ENCODE measurements at regions not wholly inside any gene's neighbourhood (a gene's known extent, or its start where the extent isn't known, plus 50 kb on each side); places are given as distances from the start of the nearest gene placed in this dataset.

DNA sequence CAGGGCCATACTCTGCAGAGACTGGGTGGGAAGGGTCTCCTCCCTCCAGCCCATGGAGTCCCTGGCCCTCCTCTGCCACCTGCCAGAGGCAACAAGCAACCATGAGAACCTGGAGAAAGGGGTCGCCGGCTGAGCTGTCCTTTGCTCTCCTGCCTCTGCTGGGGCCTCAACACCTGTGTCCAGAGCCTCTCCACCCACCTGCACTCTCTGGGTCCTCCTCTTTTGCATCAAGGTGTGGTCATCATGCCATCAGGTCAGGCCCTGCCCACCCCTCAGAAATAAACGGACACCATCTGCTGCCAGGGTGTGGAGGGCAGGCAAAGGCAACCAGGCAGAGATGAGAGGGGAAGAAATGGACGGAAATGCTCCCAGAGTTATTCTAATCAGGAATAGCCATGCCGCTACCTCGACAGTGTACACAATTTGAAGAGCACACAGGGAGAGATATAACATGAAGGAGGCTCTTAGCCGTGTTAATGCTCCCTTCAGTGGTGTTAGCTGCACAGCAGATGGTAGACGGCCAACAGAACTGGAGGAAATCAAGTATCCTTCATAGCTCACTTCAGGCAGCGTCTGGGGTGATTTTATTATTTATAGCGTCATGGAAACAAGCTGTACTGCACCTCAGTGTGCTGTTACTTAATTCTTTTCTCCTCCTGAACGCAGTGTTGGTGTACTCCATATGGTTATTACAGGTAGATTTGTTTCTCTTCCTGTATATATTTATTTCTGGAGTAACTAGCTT lies 247.9 kb downstream of the TSN start:
- no peaks in the 10 kb centered on the region for H3K36me3 ChIP-seq (ENCODE audit: control insufficient read depth in 2 of 2, insufficient read depth in 2 of 2, low read length in 1 of 2)
- no peaks in the 10 kb centered on the region for H3K27me3 ChIP-seq (ENCODE audit: control insufficient read depth in 2 of 2, insufficient read depth in 1 of 2, low read length in 1 of 2)
- no peak overlapping the region for H3K4me3 ChIP-seq (ENCODE audit: low read length in 2 of 2)
- peaks cover 8 to 40% of the 10 kb centered on the region in 2 donors for H3K4me1 ChIP-seq (ENCODE audit: control insufficient read depth in 2 of 2, insufficient read depth in 2 of 2, low read length in 2 of 2)
- H3K27ac ChIP-seq (ENCODE audit: low read depth in 1 of 2, low read length in 1 of 2): no peak overlapping the region
- 95% methylated on average over 11 of the region's 11 CpGs for WGBS
- no peak for DNase-seq (ENCODE audit: low read depth in 6 of 9, low spot score in 9 of 9)
- H3K9me3 ChIP-seq (ENCODE audit: control insufficient read depth in 2 of 2, insufficient read depth in 1 of 2, low read length in 1 of 2): no peaks in the 10 kb centered on the region

DNA sequence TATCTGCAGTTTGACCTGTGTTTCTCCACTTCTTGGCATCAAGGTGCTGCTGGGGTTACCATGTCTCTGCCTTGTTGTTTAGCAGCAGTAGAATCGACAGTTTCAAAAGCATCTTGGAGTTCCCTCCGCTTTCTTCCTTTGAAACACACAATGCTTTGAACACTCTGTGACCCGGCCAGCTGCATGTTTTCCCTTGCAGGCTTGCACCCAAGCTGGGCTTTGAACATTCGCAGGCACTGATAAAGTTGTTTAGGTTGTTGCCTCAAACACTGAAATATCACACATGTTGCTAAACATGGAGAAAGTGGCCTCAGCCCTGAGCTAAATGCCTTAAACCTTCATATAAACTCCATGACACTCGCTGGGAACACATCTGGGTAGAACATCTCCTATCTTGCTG lies 251.7 kb downstream of the TSN start:
- peak in 1 of 9 donors; percentile 53 for DNase-seq (ENCODE audit: low read depth in 6 of 9, low spot score in 9 of 9)
- WGBS: 34% methylated on average over 5 of the region's 5 CpGs
- Histone ChIP-seq H3K9me3 (ENCODE audit: control insufficient read depth in 2 of 2, insufficient read depth in 1 of 2, low read length in 1 of 2) (no peaks in the 10 kb centered on the region), H3K4me3 (ENCODE audit: low read length in 2 of 2) (no peak overlapping the region), H3K27me3 (ENCODE audit: control insufficient read depth in 2 of 2, insufficient read depth in 1 of 2, low read length in 1 of 2) (no peaks in the 10 kb centered on the region), H3K36me3 (ENCODE audit: control insufficient read depth in 2 of 2, insufficient read depth in 2 of 2, low read length in 1 of 2) (no peaks in the 10 kb centered on the region), H3K27ac (ENCODE audit: low read depth in 1 of 2, low read length in 1 of 2) (peak overlapping the region in 1 of 2 donors; percentile 45), H3K4me1 (ENCODE audit: control insufficient read depth in 2 of 2, insufficient read depth in 2 of 2, low read length in 2 of 2) (peaks cover 5 to 33% of the 10 kb centered on the region in 2 donors)

DNA sequence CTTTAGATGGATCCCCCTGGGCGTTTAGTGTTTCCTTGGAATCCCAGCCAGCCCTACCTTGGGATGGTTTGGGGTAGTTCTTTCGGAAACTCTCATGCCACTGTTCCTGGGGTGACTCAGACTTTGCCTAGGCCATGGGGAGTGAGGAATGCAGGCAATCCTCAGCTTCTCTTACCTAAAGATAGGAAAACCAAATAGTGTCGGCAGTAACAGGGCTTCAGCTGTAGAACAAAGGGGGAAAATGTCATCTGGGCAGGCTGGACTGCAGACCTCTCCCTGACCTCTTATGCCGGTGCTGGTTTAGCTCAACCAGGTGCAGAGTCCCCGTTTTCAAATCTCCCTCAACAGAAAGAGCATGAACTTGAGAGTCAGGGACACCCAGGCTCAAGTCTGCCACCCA lies 252.1 kb downstream of the TSN start:
- Histone ChIP-seq H3K36me3 (ENCODE audit: control insufficient read depth in 2 of 2, insufficient read depth in 2 of 2, low read length in 1 of 2) (no peaks in the 10 kb centered on the region), H3K27me3 (ENCODE audit: control insufficient read depth in 2 of 2, insufficient read depth in 1 of 2, low read length in 1 of 2) (no peaks in the 10 kb centered on the region), H3K4me3 (ENCODE audit: low read length in 2 of 2) (no peak overlapping the region), H3K9me3 (ENCODE audit: control insufficient read depth in 2 of 2, insufficient read depth in 1 of 2, low read length in 1 of 2) (no peaks in the 10 kb centered on the region), H3K4me1 (ENCODE audit: control insufficient read depth in 2 of 2, insufficient read depth in 2 of 2, low read length in 2 of 2) (peaks cover 5 to 33% of the 10 kb centered on the region in 2 donors), H3K27ac (ENCODE audit: low read depth in 1 of 2, low read length in 1 of 2) (peak overlapping the region in 1 of 2 donors; percentile 45)
- DNase-seq (ENCODE audit: low read depth in 6 of 9, low spot score in 9 of 9): no peak
- 91% methylated on average over 5 of the region's 5 CpGs for WGBS

DNA sequence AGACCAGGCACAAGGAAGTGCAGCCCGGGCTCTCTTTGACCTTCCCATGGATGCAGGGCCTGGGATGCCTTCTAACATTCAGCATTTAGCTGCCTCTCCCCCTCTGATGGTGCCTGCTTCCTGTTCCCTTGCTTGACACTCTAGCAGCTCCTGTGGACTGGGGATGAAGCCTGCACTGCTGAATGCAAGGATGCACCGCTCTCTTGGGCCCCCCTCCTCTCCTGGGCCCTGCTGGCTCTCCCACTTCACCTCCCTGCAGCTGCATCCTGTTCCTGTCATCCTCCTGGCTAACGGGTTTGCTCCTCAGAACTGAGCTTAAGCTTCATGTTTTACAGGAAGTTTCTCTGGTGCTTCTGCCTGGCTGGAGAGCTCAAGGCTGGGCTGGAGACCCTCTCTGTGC lies 254.1 kb downstream of the TSN start:
- no peak overlapping the region for H3K27ac ChIP-seq (ENCODE audit: low read depth in 1 of 2, low read length in 1 of 2)
- no peaks in the 10 kb centered on the region for H3K9me3 ChIP-seq (ENCODE audit: control insufficient read depth in 2 of 2, insufficient read depth in 1 of 2, low read length in 1 of 2)
- H3K4me3 ChIP-seq (ENCODE audit: low read length in 2 of 2): no peak overlapping the region
- no peaks in the 10 kb centered on the region for H3K27me3 ChIP-seq (ENCODE audit: control insufficient read depth in 2 of 2, insufficient read depth in 1 of 2, low read length in 1 of 2)
- DNase-seq (ENCODE audit: low read depth in 6 of 9, low spot score in 9 of 9): no peak
- H3K36me3 ChIP-seq (ENCODE audit: control insufficient read depth in 2 of 2, insufficient read depth in 2 of 2, low read length in 1 of 2): no peaks in the 10 kb centered on the region
- peaks cover 5 to 33% of the 10 kb centered on the region in 2 donors for H3K4me1 ChIP-seq (ENCODE audit: control insufficient read depth in 2 of 2, insufficient read depth in 2 of 2, low read length in 2 of 2)
- 34% methylated on average over 3 of the region's 3 CpGs for WGBS

DNA sequence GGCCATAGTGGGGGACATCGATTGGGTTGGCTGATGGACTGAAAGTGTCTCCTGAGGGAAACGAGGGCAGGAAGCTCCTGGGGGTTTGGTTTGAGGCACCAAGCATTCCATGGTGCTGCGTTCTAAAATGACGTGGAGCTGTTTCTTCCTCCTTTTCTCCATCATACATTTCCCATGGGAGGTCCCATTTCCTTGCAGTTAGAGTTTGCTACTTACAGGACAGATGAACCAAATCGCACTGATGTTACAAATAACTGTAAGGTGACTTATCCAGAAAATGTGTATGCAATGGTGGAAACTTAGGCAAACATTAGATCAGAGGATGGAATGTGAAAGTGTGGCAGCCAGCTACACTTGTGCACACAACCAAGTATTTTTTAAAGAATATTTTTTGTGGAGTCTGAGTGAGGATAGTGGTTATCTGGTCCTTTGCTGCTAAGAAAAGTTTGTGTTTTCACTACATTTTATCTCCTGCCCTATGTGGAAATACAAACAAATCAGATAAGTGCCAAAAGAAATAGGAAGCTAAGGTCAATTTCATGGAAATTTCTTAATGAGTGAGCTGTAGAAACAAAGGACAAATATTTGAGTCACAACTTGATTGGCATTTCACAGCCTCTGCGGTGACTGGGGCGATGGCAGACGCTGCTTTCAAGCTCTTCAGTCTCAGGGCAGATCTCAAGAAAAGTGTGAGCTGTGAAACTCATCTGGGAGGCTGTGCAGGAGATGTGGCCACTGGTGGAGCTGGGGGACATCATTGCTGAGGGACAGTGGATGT lies 256.2 kb downstream of the TSN start:
- Histone ChIP-seq H3K4me1 (ENCODE audit: control insufficient read depth in 2 of 2, insufficient read depth in 2 of 2, low read length in 2 of 2) (peaks cover 5 to 33% of the 10 kb centered on the region in 2 donors), H3K27ac (ENCODE audit: low read depth in 1 of 2, low read length in 1 of 2) (no peak overlapping the region), H3K27me3 (ENCODE audit: control insufficient read depth in 2 of 2, insufficient read depth in 1 of 2, low read length in 1 of 2) (no peaks in the 10 kb centered on the region), H3K36me3 (ENCODE audit: control insufficient read depth in 2 of 2, insufficient read depth in 2 of 2, low read length in 1 of 2) (no peaks in the 10 kb centered on the region), H3K4me3 (ENCODE audit: low read length in 2 of 2) (no peak overlapping the region), H3K9me3 (ENCODE audit: control insufficient read depth in 2 of 2, insufficient read depth in 1 of 2, low read length in 1 of 2) (no peaks in the 10 kb centered on the region)
- DNase-seq (ENCODE audit: low read depth in 6 of 9, low spot score in 9 of 9): no peak
- 93% methylated on average over 8 of the region's 8 CpGs for WGBS

DNA sequence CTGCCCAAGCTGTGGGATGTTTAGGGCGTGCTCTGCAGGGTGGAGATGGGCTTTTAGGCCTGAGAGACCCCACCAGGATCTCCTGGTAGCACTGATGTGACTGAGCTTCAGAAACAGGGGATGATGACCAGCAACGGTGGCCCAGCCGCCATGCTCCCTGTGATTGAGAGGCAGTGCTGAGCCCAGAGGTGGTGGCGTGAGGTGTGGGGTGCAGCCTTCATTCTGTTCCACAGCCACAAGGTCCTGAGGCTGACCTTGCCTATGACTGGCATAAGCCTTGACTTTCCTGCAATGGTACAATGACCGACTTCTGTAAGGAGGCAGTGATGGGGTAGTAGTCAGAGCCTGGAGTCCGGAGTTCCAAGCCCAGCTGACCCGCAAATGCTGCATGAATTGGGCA lies 263.3 kb downstream of the TSN start:
- WGBS: 97% methylated on average over 7 of the region's 7 CpGs

DNA sequence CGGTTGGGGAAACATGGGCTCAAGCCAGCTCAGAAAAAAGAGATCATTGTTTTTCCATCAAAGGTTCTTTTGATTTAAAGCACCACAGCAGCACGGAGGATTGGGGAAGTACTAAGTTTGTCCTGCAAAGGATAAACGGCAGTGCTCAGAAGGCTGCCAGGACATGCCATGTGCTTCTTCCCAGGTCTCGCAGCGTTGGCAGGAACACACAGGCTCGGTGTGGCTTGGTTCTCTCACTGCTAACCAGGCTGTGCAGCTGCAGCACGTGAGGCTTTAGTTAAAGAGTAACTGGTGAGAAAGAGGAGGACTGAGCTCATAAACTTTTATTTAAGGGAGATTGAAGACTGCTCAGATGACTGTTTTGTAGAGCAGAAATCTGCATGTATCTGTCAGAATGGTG lies 264.3 kb downstream of the TSN start:
- WGBS: 7% methylated on average over 7 of the region's 7 CpGs
- DNase-seq (ENCODE audit: low read depth in 6 of 9, low spot score in 9 of 9): peak in 1 of 9 donors; percentile 18

More for the DNA sequence above, 263.3 kb downstream of the TSN start:
- no peak for DNase-seq (ENCODE audit: low read depth in 6 of 9, low spot score in 9 of 9)
- Histone ChIP-seq H3K4me3 (ENCODE audit: low read length in 2 of 2) (no peak overlapping the region), H3K4me1 (ENCODE audit: control insufficient read depth in 2 of 2, insufficient read depth in 2 of 2, low read length in 2 of 2) (peaks cover 3 to 32% of the 10 kb centered on the region in 2 donors), H3K27me3 (ENCODE audit: control insufficient read depth in 2 of 2, insufficient read depth in 1 of 2, low read length in 1 of 2) (no peaks in the 10 kb centered on the region), H3K27ac (ENCODE audit: low read depth in 1 of 2, low read length in 1 of 2) (no peak overlapping the region), H3K9me3 (ENCODE audit: control insufficient read depth in 2 of 2, insufficient read depth in 1 of 2, low read length in 1 of 2) (peaks cover 0 to 5% of the 10 kb centered on the region in 2 donors), H3K36me3 (ENCODE audit: control insufficient read depth in 2 of 2, insufficient read depth in 2 of 2, low read length in 1 of 2) (no peaks in the 10 kb centered on the region)

DNA sequence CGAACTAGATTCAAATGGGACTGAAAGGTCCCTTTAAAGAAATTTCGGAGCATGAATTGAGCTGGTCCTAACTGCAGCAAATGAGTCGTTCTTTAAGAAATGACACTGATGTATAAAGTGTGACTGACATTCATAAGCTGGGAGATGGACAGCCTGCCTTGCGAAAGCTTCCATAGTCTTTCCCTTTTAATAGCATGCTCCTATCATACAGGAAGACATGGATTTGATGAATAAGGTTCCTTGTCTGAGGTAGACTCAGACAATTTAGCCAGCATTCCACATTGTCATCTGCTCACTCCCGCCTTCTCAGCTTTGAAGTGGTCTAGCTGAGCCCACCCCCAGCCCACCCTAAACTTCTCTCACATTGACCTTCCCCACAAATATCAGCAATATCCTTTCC lies 264.9 kb downstream of the TSN start:
- DNase-seq (ENCODE audit: low read depth in 6 of 9, low spot score in 9 of 9): no peak
- no peaks in the 10 kb centered on the region for H3K36me3 ChIP-seq (ENCODE audit: control insufficient read depth in 2 of 2, insufficient read depth in 2 of 2, low read length in 1 of 2)
- H3K4me1 ChIP-seq (ENCODE audit: control insufficient read depth in 2 of 2, insufficient read depth in 2 of 2, low read length in 2 of 2): peaks cover 3 to 32% of the 10 kb centered on the region in 2 donors
- H3K9me3 ChIP-seq (ENCODE audit: control insufficient read depth in 2 of 2, insufficient read depth in 1 of 2, low read length in 1 of 2): peaks cover 0 to 5% of the 10 kb centered on the region in 2 donors
- H3K27ac ChIP-seq (ENCODE audit: low read depth in 1 of 2, low read length in 1 of 2): no peak overlapping the region
- 92% methylated on average over 5 of the region's 5 CpGs for WGBS
- no peak overlapping the region for H3K4me3 ChIP-seq (ENCODE audit: low read length in 2 of 2)
- H3K27me3 ChIP-seq (ENCODE audit: control insufficient read depth in 2 of 2, insufficient read depth in 1 of 2, low read length in 1 of 2): no peaks in the 10 kb centered on the region

More for the DNA sequence above, 264.3 kb downstream of the TSN start:
- Histone ChIP-seq H3K27ac (ENCODE audit: low read depth in 1 of 2, low read length in 1 of 2) (no peak overlapping the region), H3K4me3 (ENCODE audit: low read length in 2 of 2) (no peak overlapping the region), H3K36me3 (ENCODE audit: control insufficient read depth in 2 of 2, insufficient read depth in 2 of 2, low read length in 1 of 2) (no peaks in the 10 kb centered on the region), H3K4me1 (ENCODE audit: control insufficient read depth in 2 of 2, insufficient read depth in 2 of 2, low read length in 2 of 2) (peaks cover 3 to 32% of the 10 kb centered on the region in 2 donors), H3K9me3 (ENCODE audit: control insufficient read depth in 2 of 2, insufficient read depth in 1 of 2, low read length in 1 of 2) (peaks cover 0 to 5% of the 10 kb centered on the region in 2 donors), H3K27me3 (ENCODE audit: control insufficient read depth in 2 of 2, insufficient read depth in 1 of 2, low read length in 1 of 2) (no peaks in the 10 kb centered on the region)

DNA sequence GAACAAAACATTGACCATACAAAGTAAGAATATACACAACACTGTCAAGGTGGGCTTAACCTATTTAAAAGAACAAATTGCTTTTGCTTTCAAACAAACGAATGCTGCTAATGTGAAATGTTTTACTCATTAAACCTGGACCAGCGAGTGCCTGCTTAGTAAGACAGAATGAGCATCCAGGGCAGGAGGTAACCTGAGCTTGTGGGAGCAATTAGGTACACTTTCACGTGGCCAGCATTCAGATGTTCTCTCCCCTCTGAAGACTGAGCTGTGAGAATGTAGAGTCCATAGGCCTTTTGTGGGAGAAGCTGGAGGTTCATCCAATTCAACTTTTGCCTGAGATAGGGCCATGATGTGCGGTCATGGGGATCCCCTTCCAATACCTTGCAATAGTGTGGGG lies 266.5 kb downstream of the TSN start:
- DNase-seq (ENCODE audit: low read depth in 6 of 9, low spot score in 9 of 9): no peak
- Histone ChIP-seq H3K9me3 (ENCODE audit: control insufficient read depth in 2 of 2, insufficient read depth in 1 of 2, low read length in 1 of 2) (peaks cover 0 to 5% of the 10 kb centered on the region in 2 donors), H3K4me3 (ENCODE audit: low read length in 2 of 2) (no peak overlapping the region), H3K4me1 (ENCODE audit: control insufficient read depth in 2 of 2, insufficient read depth in 2 of 2, low read length in 2 of 2) (peaks cover 3 to 32% of the 10 kb centered on the region in 2 donors), H3K36me3 (ENCODE audit: control insufficient read depth in 2 of 2, insufficient read depth in 2 of 2, low read length in 1 of 2) (no peaks in the 10 kb centered on the region), H3K27me3 (ENCODE audit: control insufficient read depth in 2 of 2, insufficient read depth in 1 of 2, low read length in 1 of 2) (no peaks in the 10 kb centered on the region), H3K27ac (ENCODE audit: low read depth in 1 of 2, low read length in 1 of 2) (no peak overlapping the region)
- 96% methylated on average over 4 of the region's 4 CpGs for WGBS
